Femur (tissue), 1 donor: ENCODE measurements at regions not wholly inside any gene's neighbourhood (a gene's known extent, or its start where the extent isn't known, plus 50 kb on each side); places are given as distances from the start of the nearest gene placed in this dataset.

Experiments
- DNase-seq: peaks from one replicate; pipeline ENCODE4 v3.0.0-alpha.2; 2017

DNA sequence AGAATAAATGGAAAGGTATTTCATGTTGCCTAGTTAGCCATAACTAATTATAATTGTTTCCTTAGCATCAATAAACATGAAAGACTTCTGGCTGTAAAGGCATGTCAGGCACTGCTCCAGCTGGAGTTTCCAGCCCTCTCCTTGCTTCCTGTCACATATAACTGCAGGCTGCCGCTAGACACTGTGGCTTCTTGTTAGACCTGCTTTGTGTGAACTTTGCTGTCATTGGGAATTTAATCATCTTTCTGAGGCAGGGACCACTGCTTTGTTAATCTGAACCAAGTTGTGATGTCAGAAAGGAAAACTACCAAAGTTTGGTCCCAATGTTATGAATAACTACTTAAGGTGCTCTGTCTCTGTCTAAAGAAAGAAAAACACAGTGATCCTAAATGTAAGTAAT lies 90.3 kb upstream of the DUSP10 start:
- DNase-seq: no peak

DNA sequence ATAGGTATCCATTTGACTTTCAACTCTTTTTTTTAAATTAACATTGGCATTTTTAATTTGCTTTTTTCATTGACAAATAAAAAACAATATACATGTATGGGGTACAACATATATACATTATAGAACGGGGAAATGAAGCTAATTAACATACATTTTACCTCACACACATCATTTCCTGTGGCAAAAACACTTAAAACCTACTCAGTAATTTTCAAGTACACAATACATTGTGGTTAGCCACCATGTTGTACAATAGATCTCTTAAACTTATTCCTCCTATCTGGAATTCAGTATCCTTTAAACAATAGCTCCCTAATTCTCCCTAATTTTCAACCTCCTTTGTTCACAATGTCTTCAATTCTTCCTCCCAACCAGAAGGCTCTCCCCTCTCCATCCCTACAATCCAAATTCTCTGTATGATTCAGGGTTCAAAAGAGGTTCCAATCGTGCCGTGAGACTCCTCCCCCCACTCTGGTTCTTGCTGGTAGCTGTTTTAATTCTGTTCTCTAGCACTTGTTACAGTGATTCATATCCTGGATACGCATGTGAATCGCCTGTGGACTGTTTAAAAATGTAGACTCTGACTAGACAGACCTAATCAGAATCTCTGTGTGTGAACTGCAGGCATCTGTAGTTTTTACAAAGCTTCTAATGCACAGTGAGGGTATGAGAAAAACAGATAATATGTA lies 87.6 kb upstream of the DUSP10 start:
- DNase-seq: no peak

DNA sequence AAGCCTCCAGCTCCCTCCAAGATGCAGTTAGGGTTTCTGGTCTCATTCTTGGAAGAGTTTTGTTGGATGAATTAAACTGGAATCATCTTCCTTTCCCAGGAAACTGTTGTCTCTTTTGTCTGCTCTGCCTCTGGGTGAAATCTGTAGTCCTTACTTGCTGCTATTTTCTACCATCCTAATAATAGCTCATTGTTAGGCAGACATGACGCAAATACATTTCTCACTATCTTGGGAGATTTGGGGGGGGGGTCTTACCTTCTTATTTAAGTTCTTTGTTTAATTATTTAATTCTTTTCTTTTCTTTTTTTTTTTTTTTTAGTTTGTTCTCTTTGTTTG lies 85.4 kb upstream of the DUSP10 start:
- DNase-seq: no peak

DNA sequence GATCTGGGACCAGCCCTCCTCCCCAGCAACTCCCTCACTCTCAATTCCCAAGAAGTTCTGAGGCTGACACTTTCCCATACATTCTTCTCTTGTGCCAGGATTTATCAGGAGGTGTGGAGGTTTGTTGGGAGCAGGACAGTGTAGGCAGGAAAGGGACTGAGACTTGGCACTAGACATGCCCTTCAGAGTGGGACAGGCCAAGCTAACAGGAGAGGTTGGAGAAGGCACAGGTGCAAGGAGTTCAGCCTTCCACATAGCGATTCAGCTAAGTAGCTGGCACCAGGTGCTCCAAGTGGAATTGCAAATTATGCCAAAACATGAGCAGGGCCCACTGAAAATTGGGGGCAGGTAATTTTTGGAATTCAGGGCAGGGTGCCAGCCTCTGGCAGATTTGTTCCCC lies 83.0 kb upstream of the DUSP10 start:
- no peak for DNase-seq

DNA sequence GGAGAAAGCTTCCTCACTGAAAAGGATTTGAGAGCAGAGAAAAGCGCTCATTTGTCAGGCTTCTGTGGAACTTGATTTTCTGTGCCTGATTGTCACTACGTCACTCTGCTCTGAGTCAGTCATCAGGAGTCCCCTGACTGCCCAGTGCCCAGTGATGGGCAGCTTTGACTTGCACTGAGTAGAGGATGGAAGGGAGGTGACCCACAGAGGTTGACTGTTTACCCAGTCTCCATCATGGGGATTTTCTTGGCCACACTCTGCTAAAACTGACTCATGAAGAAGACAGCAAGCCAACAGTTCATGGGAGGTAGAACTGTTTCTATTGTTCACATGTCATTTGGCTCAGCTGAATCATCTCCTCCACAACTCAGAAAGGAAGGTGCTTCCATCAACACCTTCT lies 82.1 kb upstream of the DUSP10 start:
- no peak for DNase-seq

DNA sequence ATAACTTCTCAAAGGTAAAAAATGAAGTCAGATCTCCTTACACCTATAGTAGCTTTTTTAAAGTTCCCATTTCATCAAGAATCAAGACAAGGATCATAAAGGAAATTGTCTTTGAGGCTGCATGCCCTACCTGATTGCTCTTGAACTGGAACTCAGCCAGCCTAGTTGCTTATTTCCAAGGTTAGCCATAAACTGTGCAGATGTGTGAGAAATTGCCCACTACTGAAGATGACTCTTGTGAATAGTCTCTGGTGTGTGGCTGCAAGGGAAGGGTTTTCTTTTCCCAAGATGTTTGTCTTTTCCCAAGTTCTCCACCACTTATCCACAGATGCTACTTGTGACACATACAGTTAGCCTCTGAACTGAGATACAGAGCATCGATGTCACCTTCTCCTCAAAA lies 81.7 kb upstream of the DUSP10 start:
- DNase-seq: no peak

DNA sequence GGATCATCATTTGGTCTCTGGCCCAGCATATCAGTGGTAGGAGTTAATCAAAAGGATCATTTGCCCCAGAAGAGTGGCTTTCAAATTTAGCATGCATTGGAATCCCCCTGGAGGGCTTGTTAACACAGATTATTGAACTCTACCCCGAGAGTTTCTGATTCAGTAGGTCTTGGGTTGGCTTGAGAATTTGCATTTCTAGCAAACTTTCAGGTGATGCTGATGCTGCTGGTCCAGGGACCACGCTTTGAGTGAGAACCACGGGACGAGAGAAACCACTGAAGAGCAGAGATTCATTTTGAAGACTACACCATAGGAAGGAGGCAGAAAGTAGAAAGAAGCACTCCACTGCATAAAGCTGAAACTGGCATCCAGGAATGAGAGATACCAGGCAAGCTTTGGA lies 81.3 kb upstream of the DUSP10 start:
- DNase-seq: no peak

DNA sequence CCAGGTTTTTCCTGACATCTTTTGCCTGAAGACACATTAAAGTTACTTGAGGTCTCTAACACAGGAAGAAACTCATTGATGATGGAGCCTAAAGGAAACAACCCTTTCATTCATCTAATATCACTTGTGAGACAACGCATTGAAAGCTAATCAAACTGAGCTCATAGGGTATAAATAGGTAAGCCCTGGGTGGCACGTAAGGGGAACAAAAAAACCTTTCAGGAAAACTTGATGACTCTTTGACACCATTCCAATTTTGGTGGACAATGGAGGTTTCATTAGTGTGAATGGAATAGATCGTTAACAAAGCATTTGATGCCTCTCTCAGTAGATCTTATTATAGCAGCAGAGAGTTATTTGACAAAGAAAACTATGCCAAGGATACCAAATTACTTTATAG lies 80.7 kb upstream of the DUSP10 start:
- DNase-seq: no peak

DNA sequence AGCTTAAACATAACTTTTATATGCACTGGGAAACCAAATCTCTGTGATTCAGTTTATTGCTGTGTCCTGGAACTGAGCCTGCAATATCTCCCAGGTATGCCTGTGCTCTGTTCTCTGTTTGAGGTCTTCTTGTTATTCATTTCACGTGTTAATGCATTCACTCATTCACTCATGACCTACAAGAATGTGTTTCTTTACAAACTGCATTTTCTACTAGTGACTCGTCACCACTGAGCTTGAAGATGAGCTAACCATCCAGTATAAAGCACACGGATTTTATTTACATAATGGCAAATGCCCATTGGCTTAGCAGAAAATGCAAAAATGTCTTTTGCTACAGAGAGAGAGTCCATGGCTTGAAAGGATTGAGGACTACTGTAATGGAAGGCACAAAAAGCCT lies 75.0 kb upstream of the DUSP10 start:
- no peak for DNase-seq

DNA sequence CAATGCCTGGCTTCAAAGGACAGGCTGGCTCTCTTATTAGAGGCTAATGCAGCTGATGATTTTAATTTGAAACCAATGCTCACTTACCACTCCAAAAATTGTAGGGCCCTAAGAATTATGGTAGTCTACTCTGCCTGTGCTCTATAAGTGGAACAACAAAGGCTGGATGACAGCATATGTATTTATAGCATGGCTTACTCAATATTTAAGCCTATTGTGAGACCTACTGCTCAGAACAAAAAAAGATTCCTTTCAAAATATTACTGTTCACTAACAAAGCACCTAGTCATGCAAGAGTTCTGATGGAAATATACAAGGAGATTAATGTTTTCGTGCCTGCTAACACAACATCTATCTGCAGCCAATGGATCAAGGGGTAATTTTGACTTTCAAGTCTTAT lies 73.8 kb upstream of the DUSP10 start:
- DNase-seq: no peak

DNA sequence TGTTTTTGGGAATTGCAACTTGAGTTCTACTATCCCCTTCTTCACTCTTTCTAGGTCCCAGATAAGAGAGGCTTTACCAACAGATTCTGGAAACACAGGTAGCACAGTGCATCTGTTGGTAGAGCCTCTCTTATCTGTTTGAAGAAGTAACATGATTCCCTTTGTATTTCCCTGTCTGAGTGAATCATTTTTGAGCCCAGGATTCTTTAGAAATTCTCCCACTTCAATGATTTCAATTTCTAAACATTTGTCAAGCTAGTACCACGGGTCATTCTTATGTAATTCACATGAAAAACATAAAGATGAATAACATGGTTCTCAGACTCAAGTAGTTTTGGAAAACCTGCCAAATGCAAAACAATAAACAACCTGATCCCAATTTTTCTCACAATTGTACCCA lies 72.0 kb upstream of the DUSP10 start:
- DNase-seq: no peak

DNA sequence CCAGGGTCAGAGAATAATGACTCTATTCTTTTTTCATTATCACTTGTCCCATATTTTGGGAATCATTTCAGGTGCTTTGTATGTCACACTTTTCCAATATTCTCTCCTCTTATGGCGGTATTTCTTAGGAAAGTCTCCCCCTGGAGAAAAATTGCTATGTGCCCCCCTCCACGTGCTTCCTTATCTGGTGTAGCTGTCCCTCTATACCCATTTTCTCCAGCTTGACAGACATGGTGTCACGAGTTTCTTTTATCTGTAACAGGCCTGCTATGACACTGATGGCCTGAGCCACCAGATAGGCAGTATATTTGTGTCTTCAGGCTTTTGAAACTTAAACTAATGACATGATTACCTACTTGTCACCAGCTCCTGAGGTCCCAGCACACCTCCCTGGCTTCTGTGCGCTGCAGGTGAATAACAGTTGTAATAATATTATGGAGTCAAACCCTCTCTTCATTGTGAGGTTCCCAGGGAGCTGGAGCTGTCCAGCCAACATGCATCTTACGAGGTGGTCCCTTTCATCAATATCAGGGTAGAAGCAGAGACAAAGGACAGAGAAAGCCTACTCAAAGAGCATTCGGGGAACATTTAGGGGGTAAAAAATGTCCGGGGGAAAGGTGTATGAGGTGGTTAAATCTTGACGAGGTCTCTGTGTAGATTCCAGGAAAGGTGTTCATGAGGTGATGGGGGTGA lies 71.2 kb upstream of the DUSP10 start:
- no peak for DNase-seq

DNA sequence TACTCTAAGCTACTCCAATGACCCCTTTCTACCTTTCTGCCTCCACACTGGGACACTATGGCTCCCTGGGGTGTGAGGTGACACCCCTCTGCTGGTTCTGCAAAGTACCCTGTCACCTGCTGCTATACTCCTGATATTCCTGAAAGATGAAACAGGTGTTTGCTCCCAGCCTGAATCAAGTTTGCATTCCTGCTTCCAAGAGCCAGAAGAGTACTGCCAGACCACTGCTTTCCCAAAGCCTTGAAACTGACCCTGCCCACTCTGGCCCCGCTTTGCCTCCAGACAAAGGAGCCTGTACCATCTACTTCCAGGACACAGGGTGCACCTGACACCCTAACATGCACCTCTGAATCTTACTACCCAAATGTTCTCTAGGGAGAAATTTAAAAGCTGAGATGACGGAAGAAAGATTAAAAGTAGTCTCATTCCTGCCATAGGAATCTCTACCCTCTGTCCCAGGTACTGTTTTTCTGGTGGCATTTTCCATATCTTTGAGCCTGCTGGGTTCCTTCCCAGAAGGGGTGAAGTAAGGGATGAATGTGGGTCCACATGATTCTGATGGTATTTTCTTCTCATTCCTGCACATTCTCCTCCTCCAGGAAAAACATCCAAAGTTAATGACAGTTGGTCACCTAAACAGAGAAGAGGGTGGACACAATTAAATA lies 70.3 kb upstream of the DUSP10 start:
- no peak for DNase-seq

DNA sequence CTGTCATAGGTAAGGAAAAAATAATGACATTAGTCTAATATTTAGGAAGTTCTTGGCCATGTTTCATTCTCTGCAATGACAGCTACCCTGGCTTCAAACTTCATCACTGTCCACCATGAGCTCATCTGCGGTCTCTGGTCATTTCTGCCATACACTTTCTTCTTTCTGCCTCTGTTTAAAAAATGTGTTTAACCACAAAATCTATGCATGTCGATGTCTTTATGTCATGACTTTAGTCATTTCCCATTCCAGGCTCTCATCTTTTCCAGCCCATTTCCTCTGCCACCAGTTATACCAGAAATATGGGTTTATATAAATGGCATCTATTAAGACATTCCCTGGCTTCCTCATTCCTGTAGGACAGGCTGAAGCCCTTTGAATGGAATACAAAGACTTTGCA lies 68.5 kb upstream of the DUSP10 start:
- no peak for DNase-seq

DNA sequence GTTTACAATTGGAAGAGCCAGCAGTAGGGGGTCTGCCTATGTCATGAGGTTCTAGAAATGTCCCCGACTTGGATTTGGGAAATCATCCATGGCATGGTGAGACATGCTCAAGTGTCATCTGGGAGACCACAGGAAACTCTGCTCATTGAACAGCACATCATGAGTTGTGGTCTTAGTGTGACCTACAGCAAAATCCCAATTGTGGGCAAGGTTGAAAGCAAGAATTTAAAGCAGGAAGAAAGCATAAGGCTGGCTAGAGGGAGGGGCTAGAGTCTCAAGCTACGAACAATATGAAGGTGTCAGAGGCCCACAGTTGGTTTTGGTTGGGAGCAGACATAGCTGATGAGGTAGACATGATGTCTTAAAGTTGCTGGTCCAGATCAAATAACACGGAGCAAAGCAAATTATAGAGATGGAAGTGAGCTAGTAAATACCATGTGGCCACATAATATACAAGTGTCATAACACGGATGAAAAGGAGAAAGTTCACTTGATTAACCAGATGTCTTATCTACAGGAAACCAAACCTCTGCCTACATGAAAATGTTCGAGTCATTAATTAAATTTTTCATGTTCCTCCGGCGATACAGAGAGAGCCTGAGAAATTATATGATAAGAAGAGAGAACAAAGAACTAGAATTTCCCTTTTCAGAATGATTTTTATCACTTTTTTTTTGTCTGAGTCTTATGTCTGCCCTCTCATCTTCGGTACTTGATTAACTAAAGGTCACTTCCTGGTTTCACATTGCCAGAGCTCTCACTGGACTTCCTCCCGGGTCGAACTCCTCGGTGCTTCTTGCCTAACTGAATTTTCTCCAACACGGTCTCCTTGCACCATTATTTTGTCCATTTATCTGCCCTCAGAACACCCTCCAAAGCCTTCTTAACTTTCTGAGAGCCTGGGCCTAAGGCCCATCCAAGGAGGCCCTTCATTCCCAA lies 67.5 kb upstream of the DUSP10 start:
- no peak for DNase-seq

DNA sequence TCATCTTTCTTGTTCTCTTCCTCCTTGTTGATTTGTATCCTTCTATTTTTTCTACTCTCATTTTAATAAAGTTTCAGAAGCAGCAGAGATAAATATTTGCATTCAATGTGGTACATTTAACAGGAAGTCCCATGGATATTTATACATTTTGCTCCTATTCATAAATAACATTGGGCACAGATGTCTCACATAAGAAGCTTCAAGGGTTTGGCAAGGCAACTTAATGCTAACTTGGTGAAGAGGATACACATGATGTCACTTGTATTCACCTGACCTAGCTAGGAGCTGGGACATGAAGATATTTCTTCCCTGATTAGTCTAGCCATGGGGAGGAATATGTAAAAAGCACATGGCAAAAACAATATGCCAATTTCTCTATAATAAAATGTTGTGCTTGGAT lies 65.1 kb upstream of the DUSP10 start:
- no peak for DNase-seq

DNA sequence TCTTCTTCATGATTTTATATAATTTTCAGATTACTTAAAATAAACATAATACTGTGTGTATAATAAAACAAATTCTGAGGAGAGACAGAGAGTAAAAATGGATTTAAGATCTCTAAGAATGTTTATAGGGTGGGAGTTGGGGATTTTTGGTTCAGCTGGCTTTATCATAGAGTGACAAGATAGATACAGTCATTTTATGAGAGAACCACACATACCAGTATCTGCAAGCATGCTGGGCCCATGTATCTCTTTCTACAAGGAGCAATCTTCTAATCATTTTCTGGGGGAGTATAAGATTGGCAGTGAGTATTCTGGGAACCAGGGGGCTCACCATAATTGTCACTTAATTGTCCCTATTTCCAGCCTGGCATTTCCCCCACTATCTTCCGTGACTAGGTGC lies 64.3 kb upstream of the DUSP10 start:
- DNase-seq: no peak

DNA sequence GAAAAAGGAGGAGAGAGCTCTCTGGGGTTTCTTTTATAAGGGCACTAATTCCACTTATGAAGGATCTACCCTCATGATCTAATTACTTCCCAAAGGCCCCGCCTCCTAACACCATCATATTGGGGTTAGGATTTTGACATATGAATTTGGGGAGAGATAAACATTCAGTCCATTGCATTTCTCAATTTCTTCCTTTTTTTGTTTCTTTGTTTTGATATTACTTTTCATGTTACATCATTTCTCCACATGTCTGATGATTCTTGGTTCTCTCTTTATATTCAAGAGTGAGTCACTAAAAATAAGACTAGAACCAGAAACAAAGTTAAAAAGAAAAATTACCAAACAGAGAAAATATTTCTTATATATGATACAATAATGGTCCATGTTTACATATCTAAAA lies 63.2 kb upstream of the DUSP10 start:
- no peak for DNase-seq

DNA sequence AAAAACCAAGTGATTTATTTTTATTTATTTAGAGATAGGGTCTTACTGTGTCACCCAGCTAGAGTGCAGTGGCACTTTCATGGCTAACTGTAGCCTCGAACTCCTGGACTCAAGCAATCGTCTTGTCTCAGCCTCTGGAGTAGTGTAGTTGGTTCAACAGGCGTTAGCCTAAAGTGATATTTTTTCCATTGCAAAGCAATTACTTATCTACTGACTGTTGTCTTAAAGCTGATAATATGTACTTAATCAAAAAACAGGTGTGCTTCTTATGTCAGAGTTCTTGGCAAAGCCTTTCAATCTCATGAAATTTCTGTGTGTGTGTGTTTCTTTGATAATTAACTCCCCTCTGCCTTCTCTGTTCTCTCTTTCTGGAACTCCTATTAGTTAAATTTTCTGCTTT lies 62.4 kb upstream of the DUSP10 start:
- no peak for DNase-seq

DNA sequence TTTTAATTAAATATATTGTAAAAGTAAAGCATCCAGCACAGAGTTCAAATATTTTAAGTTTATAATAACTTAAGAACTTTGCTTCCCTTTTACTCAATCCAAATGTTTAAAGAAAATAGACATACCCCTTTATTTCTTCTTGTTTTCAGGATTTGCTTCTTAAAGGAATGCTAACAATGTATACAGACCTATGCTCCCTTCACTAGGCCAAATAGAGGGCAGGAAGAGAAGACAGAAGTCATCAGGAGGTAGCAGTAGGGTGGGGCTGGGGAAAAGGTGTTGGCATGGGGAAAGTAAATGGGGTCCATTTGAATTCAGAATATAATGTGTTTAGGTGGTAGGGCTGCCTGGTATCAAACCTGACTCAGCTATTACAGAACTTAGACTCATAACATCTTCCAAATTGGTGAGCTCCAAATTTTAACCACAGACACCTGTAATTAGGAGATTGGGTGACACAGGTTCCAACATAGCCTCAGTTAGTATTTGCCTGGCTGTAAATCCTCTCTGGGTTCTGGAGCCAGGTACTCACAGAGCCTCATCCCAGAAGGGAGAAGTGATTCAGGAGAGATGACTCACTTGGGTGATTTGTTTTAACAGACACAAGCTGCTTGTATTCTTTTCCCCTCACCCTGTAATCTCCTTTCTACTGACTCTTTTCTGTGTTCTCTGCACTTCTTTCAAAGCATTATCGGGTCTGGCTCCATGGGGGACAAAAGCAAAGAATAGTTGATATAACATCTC lies 60.1 kb upstream of the DUSP10 start:
- no peak for DNase-seq

DNA sequence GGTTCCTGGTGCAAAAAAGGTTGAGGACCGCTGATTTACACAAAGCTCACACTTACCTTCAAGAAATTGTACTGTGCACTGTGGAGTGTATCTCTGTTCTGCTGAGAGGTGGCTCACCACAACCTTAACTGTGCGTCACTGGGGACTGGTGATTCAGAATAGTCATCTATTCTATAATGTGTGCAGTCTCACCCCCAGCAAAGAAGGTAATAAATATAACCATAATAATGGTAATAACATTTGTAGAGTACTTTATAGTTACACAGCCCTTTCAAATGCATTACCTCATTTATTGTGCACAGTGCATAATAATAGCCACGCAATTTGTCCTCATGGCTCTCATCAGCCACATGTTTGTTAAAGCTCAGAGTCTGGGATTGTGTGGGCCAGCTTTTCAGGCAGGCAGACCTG lies 59.4 kb upstream of the DUSP10 start:
- DNase-seq: no peak

DNA sequence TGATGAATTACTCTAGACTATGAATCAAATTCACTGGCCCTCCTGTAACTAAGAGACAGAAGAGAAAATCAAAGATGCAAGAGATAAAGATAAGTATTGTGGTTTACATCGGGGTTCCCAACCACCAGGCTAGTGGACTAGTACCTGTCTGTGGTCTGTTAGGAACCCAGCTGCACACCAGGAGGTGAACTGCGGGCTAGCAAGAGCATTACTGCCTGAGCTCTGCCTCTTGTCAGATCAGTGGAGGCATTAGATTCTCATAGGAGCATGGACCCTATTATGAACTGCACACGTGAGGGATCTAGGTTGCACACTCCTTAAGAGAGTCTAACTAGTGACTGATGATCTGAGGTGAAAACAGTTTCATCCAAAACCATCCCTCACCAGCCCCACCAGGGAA lies 58.9 kb upstream of the DUSP10 start:
- DNase-seq: no peak

DNA sequence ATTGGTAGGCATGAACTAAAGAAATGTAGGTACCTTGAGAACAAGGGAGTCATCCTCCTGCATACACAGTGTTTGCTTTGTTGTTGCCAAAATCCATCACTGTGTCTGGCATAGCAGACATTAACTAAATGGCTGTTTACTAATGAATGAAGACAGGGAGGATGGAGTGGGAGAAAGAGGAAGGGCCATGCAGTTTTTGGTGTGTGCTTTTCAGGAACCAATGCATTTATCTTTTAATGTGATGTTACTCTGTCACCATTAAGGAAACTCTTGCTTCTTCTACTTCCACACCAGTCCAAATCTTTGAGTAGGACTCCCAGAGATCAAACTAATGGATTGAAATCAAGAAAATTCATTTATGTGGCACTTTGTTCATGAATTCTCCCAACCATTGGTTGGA lies 55.6 kb upstream of the DUSP10 start:
- DNase-seq: no peak
